ENCODE measurements at regions not wholly inside any gene's neighbourhood (a gene's known extent, or its start where the extent isn't known, plus 50 kb on each side); places are given as distances from the start of the nearest gene placed in this dataset.

DNA sequence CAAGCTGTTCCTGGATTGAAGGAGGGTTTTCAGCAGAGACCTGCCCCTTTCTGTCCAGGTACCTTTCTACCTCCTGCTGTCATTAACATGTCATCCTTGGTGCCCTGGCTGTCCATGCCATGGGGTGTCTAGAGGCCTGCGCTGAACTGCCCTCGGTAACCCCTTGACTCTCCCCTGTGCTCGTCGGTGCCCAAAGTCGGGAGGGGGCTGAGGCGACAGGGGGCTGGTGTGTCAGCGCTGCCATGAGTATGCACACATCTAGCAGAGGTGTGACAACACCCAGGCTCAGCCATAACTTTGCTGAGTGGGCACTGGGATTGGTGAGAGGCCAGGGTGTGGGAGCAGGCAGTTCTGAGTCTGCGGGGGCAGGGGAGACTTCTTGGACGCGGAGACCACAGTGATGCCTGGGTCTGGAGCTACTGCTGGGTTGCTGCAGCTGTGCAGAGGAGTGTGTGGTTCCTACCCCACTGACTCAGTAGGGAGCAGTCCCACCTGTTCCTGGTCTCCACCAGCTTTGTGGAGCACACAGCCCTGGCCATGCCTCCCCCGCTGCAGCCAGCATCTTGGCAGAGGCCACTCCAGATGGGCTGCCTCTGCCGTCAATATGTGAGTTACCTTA lies 376.2 kb upstream of the SEMA3C start:
- no peak for TF ChIP-seq TAF1 (IDR thresholded peaks at IDR 0.05; ENCODE audit: low read depth)
- no peak for TF ChIP-seq EGR1 (IDR thresholded peaks at IDR 0.05)
- no peak for TF ChIP-seq RAD21 (IDR thresholded peaks at IDR 0.05; ENCODE audit: low read depth)
- no peak for TF ChIP-seq CEBPB (IDR thresholded peaks at IDR 0.05)
- TF ChIP-seq, protein P1, sequence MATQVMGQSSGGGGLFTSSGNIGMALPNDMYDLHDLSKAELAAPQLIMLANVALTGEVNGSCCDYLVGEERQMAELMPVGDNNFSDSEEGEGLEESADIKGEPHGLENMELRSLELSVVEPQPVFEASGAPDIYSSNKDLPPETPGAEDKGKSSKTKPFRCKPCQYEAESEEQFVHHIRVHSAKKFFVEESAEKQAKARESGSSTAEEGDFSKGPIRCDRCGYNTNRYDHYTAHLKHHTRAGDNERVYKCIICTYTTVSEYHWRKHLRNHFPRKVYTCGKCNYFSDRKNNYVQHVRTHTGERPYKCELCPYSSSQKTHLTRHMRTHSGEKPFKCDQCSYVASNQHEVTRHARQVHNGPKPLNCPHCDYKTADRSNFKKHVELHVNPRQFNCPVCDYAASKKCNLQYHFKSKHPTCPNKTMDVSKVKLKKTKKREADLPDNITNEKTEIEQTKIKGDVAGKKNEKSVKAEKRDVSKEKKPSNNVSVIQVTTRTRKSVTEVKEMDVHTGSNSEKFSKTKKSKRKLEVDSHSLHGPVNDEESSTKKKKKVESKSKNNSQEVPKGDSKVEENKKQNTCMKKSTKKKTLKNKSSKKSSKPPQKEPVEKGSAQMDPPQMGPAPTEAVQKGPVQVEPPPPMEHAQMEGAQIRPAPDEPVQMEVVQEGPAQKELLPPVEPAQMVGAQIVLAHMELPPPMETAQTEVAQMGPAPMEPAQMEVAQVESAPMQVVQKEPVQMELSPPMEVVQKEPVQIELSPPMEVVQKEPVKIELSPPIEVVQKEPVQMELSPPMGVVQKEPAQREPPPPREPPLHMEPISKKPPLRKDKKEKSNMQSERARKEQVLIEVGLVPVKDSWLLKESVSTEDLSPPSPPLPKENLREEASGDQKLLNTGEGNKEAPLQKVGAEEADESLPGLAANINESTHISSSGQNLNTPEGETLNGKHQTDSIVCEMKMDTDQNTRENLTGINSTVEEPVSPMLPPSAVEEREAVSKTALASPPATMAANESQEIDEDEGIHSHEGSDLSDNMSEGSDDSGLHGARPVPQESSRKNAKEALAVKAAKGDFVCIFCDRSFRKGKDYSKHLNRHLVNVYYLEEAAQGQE (IDR thresholded peaks at IDR 0.05; ENCODE audit: low read depth): no peak
- no peak for TF ChIP-seq TEAD4 (IDR thresholded peaks at IDR 0.05)
- no peak for TF ChIP-seq EP300 (IDR thresholded peaks at IDR 0.05; ENCODE audit: borderline replicate concordance)
- TF ChIP-seq USF1 (IDR thresholded peaks at IDR 0.05): no peak
- TF ChIP-seq, protein P2, sequence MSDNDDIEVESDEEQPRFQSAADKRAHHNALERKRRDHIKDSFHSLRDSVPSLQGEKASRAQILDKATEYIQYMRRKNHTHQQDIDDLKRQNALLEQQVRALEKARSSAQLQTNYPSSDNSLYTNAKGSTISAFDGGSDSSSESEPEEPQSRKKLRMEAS (IDR thresholded peaks at IDR 0.05): no peak
- TF ChIP-seq TCF12 (IDR thresholded peaks at IDR 0.05; ENCODE audit: low read depth): no peak
- no peak for TF ChIP-seq CREB1 (IDR thresholded peaks at IDR 0.05; ENCODE audit: low read depth)

- TF ChIP-seq TEAD4 (IDR thresholded peaks at IDR 0.05) (no peak), TCF12 (IDR thresholded peaks at IDR 0.05; ENCODE audit: low read depth) (no peak), USF1 (IDR thresholded peaks at IDR 0.05) (no peak), EGR1 (IDR thresholded peaks at IDR 0.05) (no peak)
Measured at GRCh38 chr7:81293806-81294205, 375.0 kb upstream of the SEMA3C start.

DNA sequence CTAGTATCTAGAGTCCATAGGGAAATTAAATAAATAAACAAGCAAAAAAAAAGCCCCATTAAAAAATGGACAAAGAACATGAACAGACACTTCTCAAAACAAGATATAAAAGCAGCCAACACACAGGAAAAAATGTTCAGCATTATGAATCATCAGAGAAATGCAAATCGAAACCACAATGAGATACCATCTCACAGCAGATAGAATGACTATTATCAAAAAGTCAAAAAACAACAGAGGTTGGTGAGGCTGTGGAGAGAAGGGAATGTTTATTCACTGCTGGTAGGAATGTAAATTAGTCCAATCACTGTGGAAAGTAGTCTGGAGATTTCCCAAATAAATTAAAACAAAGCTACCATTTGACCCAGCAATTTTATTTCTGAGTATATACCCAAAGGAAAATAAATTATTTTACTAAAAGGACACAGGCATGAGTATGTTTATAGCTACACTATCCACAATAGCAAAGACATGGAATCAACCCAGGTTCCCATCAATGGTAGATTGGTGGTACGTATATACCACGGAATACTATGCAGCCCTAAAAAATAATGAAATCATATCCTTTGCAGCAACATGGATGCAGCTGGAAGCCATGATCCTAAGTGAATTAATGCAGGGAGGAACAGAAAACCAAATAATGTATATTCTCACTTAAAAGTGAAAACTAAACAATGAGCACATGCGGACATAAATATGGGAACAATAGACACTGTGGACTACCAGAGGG lies 366.5 kb upstream of the SEMA3C start:
- TF ChIP-seq, protein P2 (IDR thresholded peaks at IDR 0.05): no peak
- TF ChIP-seq TEAD4 (IDR thresholded peaks at IDR 0.05) (no peak), EP300 (IDR thresholded peaks at IDR 0.05; ENCODE audit: borderline replicate concordance) (no peak), FOXM1 (IDR thresholded peaks at IDR 0.05; ENCODE audit: borderline replicate concordance, low read depth) (no peak), RAD21 (IDR thresholded peaks at IDR 0.05; ENCODE audit: low read depth) (no peak), TAF1 (IDR thresholded peaks at IDR 0.05; ENCODE audit: low read depth) (no peak), ZBTB7A (IDR thresholded peaks at IDR 0.05; ENCODE audit: low read depth) (no peak), TCF12 (IDR thresholded peaks at IDR 0.05; ENCODE audit: low read depth) (no peak), USF1 (IDR thresholded peaks at IDR 0.05) (no peak), NFIC (IDR thresholded peaks at IDR 0.05) (no peak), YY1 (IDR thresholded peaks at IDR 0.05; ENCODE audit: low read depth) (no peak), CREB1 (IDR thresholded peaks at IDR 0.05; ENCODE audit: low read depth) (no peak), CEBPB (IDR thresholded peaks at IDR 0.05) (no peak), EGR1 (IDR thresholded peaks at IDR 0.05) (no peak)
- TF ChIP-seq, protein P1 (IDR thresholded peaks at IDR 0.05; ENCODE audit: low read depth): no peak

DNA sequence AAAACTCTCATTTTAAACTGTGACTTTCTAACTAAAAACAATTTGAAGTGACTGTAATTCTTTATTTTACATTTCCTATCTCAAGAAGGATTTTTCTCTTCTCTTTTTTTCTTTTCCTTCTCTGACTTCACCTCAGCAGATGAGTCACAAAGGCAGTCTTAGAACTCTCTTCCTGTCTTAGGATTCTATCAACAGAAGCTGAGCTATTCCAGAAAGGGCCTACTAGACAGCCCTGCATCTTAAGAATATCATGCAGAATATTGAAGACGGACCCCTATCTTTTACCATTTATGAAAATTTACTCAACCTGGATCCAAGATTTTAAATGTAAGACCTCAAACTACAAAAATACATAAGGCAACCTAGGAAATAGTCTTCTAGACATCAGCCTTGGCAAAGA lies 365.7 kb upstream of the SEMA3C start:
- TF ChIP-seq RAD21 (IDR thresholded peaks at IDR 0.05; ENCODE audit: low read depth): no peak

- no peak for TF ChIP-seq TEAD4 (IDR thresholded peaks at IDR 0.05)
- TF ChIP-seq, protein P1 (IDR thresholded peaks at IDR 0.05; ENCODE audit: low read depth): no peak
- TF ChIP-seq YY1 (IDR thresholded peaks at IDR 0.05; ENCODE audit: low read depth): no peak
- TF ChIP-seq ZBTB7A (IDR thresholded peaks at IDR 0.05; ENCODE audit: low read depth): no peak
- no peak for TF ChIP-seq NFIC (IDR thresholded peaks at IDR 0.05)
- no peak for TF ChIP-seq USF1 (IDR thresholded peaks at IDR 0.05)
- TF ChIP-seq CEBPB (IDR thresholded peaks at IDR 0.05): no peak
- no peak for TF ChIP-seq EGR1 (IDR thresholded peaks at IDR 0.05)
- TF ChIP-seq EP300 (IDR thresholded peaks at IDR 0.05; ENCODE audit: borderline replicate concordance): no peak
- no peak for TF ChIP-seq CREB1 (IDR thresholded peaks at IDR 0.05; ENCODE audit: low read depth)
- no peak for TF ChIP-seq TAF1 (IDR thresholded peaks at IDR 0.05; ENCODE audit: low read depth)
- no peak for TF ChIP-seq FOXM1 (IDR thresholded peaks at IDR 0.05; ENCODE audit: borderline replicate concordance, low read depth)
- TF ChIP-seq, protein P2 (IDR thresholded peaks at IDR 0.05): no peak
- TF ChIP-seq TCF12 (IDR thresholded peaks at IDR 0.05; ENCODE audit: low read depth): no peak
Measured at GRCh38 chr7:81280531-81280930, 361.7 kb upstream of the SEMA3C start.

All from Ishikawa (cell line).